B cell (primary cell): ENCODE measurements at regions not wholly inside any gene's neighbourhood (a gene's known extent, or its start where the extent isn't known, plus 50 kb on each side); places are given as distances from the start of the nearest gene placed in this dataset.

Experiments used
- CTCF ChIP-seq: fragments of 200-600 bp; IDR thresholded peaks from one replicate; pipeline ENCODE4 v1.8.0; 2022; ENCODE audit warnings: antibody characterized with exemption, mild to moderate bottlenecking
- EZH2 ChIP-seq: IDR thresholded peaks from 2 replicates; pipeline ENCODE4 v1.6.1; 2012; ENCODE audit warnings: borderline replicate concordance, low read depth, mild to moderate bottlenecking, moderate library complexity, low read length; ENCODE audit not compliant: insufficient read depth, poor library complexity, severe bottlenecking

GRCh38 chr11:38927993-38928392 is 2330.0 kb upstream of the RAG2 start:
- no peak for TF ChIP-seq CTCF
- no peak for TF ChIP-seq EZH2
